LHCN-M2 (cell line): ENCODE measurements at regions not wholly inside any gene's neighbourhood (a gene's known extent, or its start where the extent isn't known, plus 50 kb on each side); places are given as distances from the start of the nearest gene placed in this dataset.
A peak's percentile ranks its signal among the peaks of the same experiment; 100 is the strongest.
"Not testable (repeated sequence)": the region's sequence is repeated elsewhere in the genome, so short reads cannot be mapped to it uniquely, and the experiment has no call there.

Experiments used
- DNase-seq: peaks from one replicate; pipeline ENCODE4 v3.0.0-alpha.2; 2012; ENCODE audit warnings: low read depth

DNA sequence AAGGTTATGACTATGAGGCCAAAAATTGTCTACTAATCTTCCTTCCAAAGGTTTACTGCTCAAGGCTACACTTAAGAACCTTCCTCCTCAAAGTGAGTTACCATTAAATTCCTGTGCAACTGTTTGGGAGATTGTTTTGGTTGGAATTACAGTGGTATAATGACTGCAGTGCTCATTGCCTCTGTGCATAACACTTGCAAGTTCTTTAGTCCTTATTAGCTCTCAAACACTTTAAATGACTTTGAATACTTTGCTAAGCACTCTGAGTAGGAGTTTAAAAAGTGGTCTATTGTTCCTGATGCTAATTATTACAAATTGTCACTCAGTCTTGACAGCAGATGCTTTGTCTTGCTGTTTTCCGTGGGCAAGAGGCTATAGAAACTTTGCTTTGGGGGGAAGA, 422.8 kb upstream of the PABPC4L start:
- no peak for DNase-seq

- DNase-seq = peak; percentile 5
Measured at GRCh38 chr4:134622626-134623575, 421.3 kb upstream of the PABPC4L start.

- DNase-seq = no peak
Measured at GRCh38 chr4:134622199-134622598, 420.6 kb upstream of the PABPC4L start.

DNA sequence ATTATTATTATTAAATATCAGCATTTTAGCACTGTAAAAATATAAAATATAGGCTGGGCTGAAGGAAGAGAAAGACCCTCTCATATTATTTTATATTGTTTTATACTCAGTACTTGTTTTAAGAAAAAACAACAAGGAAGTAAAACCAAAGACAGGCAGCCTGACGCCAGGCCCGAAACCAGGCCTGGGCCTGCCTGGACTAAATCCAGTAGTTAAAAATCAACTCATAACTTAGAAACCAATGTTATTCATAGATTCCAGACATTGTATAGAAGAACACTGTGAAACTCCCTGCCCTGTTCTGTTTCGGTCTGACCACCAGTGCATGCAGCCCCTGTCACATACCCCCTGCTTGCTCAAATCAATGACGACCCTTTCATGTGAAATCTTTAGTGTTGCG, 420.1 kb upstream of the PABPC4L start:
- not testable (repeated sequence) for DNase-seq

DNA sequence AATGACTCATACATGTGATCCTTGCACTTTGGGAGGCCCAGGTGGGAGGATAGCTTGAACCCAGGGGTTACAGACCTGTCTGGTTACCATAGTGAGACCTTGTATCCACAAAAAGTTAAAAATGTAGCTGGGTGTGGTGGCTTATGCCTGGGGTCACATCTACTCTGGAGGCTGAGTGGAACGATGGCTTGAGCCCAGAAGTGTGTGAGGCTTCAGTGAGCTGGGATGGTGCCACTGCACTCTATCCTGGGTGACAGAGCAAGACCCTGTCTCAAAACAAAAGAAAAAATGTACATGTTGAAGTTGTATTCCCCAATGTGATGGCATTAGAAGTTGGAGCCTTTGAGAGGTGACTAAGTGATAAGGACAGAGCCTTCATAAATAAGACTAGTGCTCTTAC, 409.4 kb upstream of the PABPC4L start:
- no peak for DNase-seq

DNA sequence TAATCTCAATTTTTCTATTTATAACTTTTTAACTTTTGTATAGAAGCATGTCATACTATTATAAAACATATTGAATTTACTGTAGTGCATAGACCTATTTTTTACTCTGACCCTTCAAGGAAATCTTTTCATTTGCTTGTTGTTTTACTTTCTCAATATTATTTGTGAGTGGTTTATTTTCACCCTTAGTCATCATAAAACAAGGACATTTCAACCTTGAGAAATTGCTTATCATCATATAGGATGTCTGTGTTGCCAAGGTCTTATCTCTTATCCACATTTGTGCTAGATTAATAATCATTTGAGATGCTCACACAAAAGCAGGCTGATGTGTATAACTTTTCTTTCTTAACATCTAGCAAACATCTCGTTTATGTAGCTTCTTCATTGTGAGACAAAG, 408.6 kb upstream of the PABPC4L start:
- no peak for DNase-seq

GRCh38 chr4:134601706-134602105, 400.1 kb upstream of the PABPC4L start:
- DNase-seq = no peak

GRCh38 chr4:134591326-134591725, 389.7 kb upstream of the PABPC4L start:
- DNase-seq = no peak

GRCh38 chr4:134585972-134586371, 384.4 kb upstream of the PABPC4L start:
- no peak for DNase-seq

DNA sequence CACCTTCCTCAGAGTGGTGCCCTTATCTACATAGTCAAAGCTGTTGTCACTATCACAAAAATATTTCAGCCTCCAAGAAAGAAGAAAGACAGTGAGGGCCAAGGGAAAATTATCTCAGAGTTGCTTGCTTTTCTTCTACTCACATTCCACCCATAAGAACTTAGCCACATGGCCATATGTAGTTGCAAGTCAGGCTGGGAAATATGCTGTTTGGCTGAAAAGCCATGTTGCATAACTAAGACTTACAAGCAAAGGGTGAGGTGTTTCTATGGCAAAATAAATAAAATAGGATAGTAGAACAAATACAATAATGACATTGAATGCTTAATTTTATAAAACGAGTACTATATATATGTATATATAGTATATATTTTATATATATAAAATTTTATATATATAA, 365.9 kb upstream of the PABPC4L start:
- no peak for DNase-seq

- no peak for DNase-seq
Measured at GRCh38 chr4:134560728-134561127, 359.1 kb upstream of the PABPC4L start.

DNA sequence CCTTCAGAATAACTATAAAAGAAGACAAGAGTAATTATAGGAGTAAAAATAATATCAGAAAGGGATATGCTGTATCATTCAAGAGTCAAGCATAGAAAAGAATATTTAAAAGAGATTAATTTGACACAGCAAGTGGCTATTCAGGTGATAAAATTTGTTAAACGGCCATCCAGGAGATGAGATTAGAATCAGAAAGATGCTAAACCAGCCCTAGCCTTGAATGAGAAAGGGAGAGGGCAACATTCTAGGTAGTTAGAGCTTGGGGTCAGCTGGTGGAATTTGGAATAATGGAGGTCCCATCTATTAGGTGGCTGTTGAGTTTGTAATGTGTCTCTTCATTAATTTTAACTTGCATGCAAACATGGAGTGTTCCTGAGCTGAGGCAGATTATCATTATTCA, 350.5 kb upstream of the PABPC4L start:
- DNase-seq = no peak

DNA sequence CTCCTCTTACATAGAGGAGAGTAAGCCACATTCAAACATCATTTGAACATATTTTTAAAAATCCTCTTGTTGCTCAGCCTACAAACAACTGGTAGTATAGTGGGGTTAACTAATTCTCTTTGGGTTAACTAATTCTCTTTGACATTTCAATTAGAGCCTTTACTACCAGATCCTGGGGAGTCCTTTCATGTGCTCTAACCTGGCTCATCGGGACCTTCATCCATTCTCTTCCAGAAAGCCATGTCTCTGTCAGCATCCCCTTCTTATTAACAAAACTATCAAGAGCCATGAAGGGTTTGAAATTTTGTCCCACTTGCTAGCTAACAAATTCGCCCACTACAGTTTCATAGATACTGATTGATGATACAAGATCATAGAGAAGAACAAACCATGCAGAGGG, 349.8 kb upstream of the PABPC4L start:
- no peak for DNase-seq

GRCh38 chr4:134548052-134548628, 346.6 kb upstream of the PABPC4L start:
- no peak for DNase-seq

DNA sequence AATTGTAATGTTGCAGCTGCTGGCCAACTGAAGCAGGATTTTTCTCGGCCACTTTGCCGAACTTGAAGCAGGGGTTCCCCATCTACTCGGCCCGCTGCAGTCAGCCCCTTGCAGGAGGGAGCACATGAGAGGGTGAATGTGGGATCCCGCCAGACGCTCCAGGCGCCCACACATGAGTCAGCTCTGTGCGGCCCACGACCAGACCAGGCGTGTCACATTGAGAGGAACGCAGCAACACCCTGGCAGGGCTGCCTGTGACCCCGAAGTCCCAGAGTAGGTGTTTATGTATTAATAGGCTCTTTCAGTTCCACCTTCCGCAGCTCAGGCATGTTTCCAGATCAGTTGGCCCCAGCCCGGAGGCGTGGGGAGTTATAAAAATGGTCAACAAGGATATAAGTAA, 344.7 kb upstream of the PABPC4L start:
- DNase-seq = no peak

GRCh38 chr4:134544303-134544770, 342.7 kb upstream of the PABPC4L start:
- peak; percentile 80 for DNase-seq

DNA sequence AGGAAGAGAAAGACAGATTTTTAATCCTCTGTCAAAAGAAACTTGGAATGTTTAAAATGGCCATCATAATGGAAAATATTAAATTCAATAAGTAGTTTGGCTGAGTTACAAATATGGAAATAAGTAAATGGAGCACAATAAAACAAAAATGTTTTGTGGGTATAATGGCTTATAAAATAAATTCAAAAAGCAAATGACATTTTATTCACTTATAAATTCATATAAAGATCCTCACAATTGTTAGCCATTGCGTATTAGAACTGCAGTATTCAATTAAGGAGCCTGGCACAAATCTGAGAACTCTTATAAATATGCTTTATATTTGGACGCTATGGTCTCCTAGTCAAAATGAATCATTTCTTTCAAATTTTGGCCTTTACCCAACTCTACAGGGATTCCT, 339.0 kb upstream of the PABPC4L start:
- DNase-seq = no peak

- DNase-seq = no peak
Measured at GRCh38 chr4:134539729-134540231, 338.2 kb upstream of the PABPC4L start.

DNA sequence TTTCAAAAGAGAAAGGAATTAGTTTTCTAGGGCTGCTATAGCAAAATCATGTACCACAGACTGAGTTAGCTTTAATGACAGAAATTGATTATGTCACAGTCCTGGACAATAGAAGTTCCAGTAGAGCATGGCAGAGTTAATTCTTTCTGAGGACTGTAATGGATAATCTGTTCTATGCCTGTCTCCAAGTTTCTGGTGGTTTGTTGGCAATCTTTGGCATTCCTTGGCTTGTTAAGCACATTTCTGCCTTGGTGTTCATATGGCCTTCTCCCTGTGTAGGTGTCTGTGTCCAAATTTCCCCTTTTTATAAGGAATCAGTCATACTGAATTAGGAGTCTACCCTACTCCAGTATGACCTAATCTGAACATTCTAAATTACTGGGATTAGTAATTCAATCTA, 336.1 kb upstream of the PABPC4L start:
- no peak for DNase-seq

DNA sequence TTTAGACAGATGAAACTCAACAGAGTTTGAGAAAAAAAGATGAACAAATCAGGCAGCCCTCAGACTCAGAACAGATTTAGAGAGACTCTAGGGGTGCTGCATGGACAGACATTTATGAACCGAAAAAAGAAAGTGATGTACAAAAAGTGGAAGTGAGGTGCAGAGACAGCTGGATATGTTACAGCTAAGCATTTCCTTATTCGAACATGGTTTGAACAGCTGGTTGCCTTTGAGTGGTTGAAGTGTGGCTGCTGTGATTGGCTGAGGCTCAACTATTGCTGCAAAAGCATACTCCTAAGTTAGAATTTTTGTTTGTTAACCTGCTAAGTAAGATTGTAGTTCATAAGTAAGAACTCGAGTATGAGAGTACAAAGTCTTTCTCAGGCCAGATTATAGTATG, 331.5 kb upstream of the PABPC4L start:
- DNase-seq = peak; percentile 35

DNA sequence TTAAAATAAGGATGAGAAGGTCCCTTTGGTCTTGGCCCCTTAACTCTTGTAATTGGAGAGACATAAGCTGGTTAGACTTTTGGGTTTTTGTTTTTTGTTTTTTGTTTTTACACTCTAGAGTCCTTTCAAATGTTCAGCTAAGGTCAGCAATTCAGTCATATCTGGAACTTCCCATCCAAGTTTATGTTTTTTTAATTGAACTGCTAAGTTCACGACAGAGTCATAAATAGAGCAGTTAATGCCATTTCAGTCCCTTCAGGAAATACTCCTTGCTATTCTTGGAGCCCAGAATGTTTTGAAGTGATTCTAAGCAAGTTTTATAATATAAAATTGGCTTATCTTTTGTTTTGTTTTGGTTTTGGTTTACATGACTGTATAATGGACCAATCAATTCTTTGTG, 329.4 kb upstream of the PABPC4L start:
- DNase-seq = no peak

DNA sequence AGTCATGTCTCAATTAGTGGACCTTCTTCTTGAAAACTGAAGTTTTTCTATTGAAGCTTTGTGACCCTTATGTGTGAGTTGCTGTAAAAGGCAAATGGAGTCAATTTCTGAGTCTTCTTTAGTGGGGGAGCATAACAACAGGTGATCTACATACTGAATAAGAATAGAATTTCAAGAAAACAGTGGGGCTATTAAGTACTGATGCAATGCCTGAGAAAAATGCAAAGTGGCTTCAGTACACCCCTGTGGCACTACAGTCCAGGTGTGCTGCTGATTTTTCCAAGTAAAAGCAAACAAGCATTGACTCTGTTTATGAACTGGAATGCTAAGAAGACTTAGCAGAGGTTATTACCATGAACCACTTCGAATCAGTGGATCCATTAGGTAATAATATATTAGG, 328.0 kb upstream of the PABPC4L start:
- no peak for DNase-seq
